DMS53 (cell line): ENCODE measurements at regions not wholly inside any gene's neighbourhood (a gene's known extent, or its start where the extent isn't known, plus 50 kb on each side); places are given as distances from the start of the nearest gene placed in this dataset.

Experiments used
- DNase-seq: peaks from one replicate; lab custom pipeline; 2025; lab: John Stamatoyannopoulos, UW

- DNase-seq, result no peak
Observed at GRCh38 chr12:95412482-95413311, 61.3 kb upstream of the METAP2 start.

GRCh38 chr12:95413576-95413975, 60.4 kb upstream of the METAP2 start:
- DNase-seq, result no peak

GRCh38 chr12:95415451-95415850, 58.5 kb upstream of the METAP2 start:
- no peak for DNase-seq

GRCh38 chr12:95416111-95416636, 57.8 kb upstream of the METAP2 start:
- no peak for DNase-seq

- DNase-seq, result no peak
Observed at GRCh38 chr12:95417372-95417771, 56.6 kb upstream of the METAP2 start.

- DNase-seq, result no peak
Observed at GRCh38 chr12:95418142-95418541, 55.8 kb upstream of the METAP2 start.
